Nephron progenitor cell (in vitro differentiated cells): ENCODE measurements at regions not wholly inside any gene's neighbourhood (a gene's known extent, or its start where the extent isn't known, plus 50 kb on each side); places are given as distances from the start of the nearest gene placed in this dataset.
"Not testable (repeated sequence)": the region's sequence is repeated elsewhere in the genome, so short reads cannot be mapped to it uniquely, and the experiment has no call there.

Experiments
- DNase-seq: peaks from one replicate; pipeline ENCODE4 v3.0.0; 2021
- H3K27ac Mint-ChIP-seq: 2 replicates; pipeline ENCODE4 v1.8.0; 2021; ENCODE audit warnings: mild to moderate bottlenecking, moderate library complexity, mixed read lengths
- H3K27me3 Mint-ChIP-seq: 2 replicates; pipeline ENCODE4 v1.8.0; 2021; ENCODE audit warnings: mild to moderate bottlenecking, low read depth, mixed read lengths; ENCODE audit not compliant: poor library complexity
- H3K36me3 Mint-ChIP-seq: 2 replicates; pipeline ENCODE4 v1.8.0; 2021; ENCODE audit warnings: low read depth, mixed read lengths
- H3K4me1 Mint-ChIP-seq: 2 replicates; pipeline ENCODE4 v1.8.0; 2021; ENCODE audit warnings: mixed read lengths
- H3K4me3 Mint-ChIP-seq: 2 replicates; pipeline ENCODE4 v1.8.0; 2021; ENCODE audit warnings: mild to moderate bottlenecking, moderate library complexity, mixed read lengths
- H3K9me3 Mint-ChIP-seq: 2 replicates; pipeline ENCODE4 v1.8.0; 2021; ENCODE audit warnings: mild to moderate bottlenecking, moderate library complexity, mixed read lengths
- TF ChIP-seq, protein P1 (sequence below): fragments of 200-600 bp; sonication (generic); IDR thresholded peaks from 2 replicates; pipeline ENCODE4 v1.5.0; 2021; ENCODE audit warnings: antibody characterized with exemption

DNA sequence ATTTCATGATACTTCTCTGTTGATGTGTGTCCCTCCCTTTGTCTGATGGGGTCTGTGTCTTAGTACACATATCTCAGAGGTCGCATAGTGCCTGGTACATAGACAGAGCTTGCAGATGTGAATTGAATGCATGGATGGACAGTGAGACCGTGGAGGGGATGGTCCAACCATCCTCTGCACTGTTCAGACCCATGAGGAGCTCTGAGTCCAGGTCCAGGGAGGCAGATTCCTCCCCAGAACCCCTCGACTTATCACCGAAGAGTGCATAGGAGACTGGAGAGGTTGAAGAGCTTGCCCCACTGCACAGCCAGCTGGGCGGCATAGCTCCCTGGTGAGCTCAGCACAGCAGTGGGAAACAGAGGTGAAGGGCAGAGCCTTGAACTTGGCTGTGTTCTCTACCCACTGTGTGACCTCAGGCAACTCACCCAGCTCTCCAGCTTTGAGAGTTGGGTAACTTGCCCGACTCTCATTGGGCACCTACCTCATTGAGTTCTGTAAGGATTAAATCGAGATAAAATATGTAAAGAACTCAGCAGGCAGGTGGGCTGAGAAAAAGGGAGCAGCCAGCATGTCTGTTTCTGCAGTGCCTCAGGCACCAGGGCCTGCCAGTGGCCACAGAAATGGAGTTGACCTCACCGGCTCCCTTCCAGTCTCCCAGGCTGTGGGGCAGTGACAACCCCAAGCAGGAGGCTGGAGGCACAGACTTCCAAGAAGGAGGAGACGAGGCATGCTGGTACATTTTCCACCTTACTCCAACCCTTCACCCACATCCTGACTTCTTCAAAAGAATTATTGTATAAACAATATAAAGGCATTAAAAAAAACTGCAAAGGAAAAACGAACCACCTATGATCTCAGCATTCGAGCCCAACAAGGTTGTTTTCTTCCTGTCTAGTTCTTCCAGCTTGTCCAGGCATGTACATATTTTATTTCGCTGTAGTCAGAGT, 54.1 kb upstream of the TFRC start:
- no peaks in the 10 kb centered on the region for H3K36me3 Mint-ChIP-seq
- no peaks in the 10 kb centered on the region for H3K9me3 Mint-ChIP-seq
- no peak for DNase-seq
- no peak overlapping the region for H3K27ac Mint-ChIP-seq
- H3K27me3 Mint-ChIP-seq, result peaks cover 15% of the 10 kb centered on the region
- no peak overlapping the region for H3K4me3 Mint-ChIP-seq
- peaks cover 21% of the 10 kb centered on the region for H3K4me1 Mint-ChIP-seq
- TF ChIP-seq, protein P1, sequence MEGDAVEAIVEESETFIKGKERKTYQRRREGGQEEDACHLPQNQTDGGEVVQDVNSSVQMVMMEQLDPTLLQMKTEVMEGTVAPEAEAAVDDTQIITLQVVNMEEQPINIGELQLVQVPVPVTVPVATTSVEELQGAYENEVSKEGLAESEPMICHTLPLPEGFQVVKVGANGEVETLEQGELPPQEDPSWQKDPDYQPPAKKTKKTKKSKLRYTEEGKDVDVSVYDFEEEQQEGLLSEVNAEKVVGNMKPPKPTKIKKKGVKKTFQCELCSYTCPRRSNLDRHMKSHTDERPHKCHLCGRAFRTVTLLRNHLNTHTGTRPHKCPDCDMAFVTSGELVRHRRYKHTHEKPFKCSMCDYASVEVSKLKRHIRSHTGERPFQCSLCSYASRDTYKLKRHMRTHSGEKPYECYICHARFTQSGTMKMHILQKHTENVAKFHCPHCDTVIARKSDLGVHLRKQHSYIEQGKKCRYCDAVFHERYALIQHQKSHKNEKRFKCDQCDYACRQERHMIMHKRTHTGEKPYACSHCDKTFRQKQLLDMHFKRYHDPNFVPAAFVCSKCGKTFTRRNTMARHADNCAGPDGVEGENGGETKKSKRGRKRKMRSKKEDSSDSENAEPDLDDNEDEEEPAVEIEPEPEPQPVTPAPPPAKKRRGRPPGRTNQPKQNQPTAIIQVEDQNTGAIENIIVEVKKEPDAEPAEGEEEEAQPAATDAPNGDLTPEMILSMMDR, result no peak

- no peak overlapping the region for H3K4me3 Mint-ChIP-seq
- TF ChIP-seq, protein P1, result no peak
- peaks cover 10% of the 10 kb centered on the region for H3K4me1 Mint-ChIP-seq
- no peak for DNase-seq
- peaks cover 18% of the 10 kb centered on the region for H3K27me3 Mint-ChIP-seq
- no peaks in the 10 kb centered on the region for H3K9me3 Mint-ChIP-seq
- H3K36me3 Mint-ChIP-seq, result no peaks in the 10 kb centered on the region
- no peak overlapping the region for H3K27ac Mint-ChIP-seq
Measured at GRCh38 chr3:196134691-196135090, 52.8 kb upstream of the TFRC start.

DNA sequence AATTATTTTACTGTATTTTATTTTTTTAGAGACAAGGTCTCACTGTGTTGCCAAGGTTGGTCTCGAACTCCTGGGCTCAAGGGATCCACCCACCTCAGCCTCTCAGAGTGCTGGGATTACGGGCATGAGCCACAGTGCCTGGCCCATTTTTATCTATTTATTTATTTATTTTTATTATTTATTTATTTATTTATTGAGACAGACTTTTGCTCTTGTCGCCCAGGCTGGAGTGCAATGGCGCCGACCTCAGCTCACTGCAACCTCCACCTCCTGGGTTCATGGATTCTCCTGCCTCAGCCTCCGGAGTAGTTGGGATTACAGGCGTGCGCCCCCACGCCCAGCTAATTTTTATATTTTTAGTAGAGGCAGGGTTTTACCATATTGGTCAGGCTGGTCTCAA, 52.0 kb upstream of the TFRC start:
- H3K4me1 Mint-ChIP-seq, H3K36me3 Mint-ChIP-seq, DNase-seq: not testable (repeated sequence)

GRCh38 chr3:196131921-196132320, 50.0 kb upstream of the TFRC start:
- Mint-ChIP-seq H3K36me3 (no peaks in the 10 kb centered on the region), H3K4me3 (no peak overlapping the region), H3K9me3 (no peaks in the 10 kb centered on the region), H3K27me3 (peaks cover 14% of the 10 kb centered on the region), H3K4me1 (peaks cover 6% of the 10 kb centered on the region), H3K27ac (no peak overlapping the region)
- TF ChIP-seq, protein P1, result no peak
- DNase-seq, result no peak

More for the DNA sequence above, 52.0 kb upstream of the TFRC start:
- not testable (repeated sequence) for H3K9me3 Mint-ChIP-seq, H3K4me3 Mint-ChIP-seq, H3K27ac Mint-ChIP-seq
- peaks cover 14% of the 10 kb centered on the region for H3K27me3 Mint-ChIP-seq
